GM18520 (cell line): ENCODE measurements at regions not wholly inside any gene's neighbourhood (a gene's known extent, or its start where the extent isn't known, plus 50 kb on each side); places are given as distances from the start of the nearest gene placed in this dataset.
"Not testable (repeated sequence)": the region's sequence is repeated elsewhere in the genome, so short reads cannot be mapped to it uniquely, and the experiment has no call there.

Experiments
- ATAC-seq: cut with Tn5 transposase; IDR thresholded peaks from one replicate; pipeline ENCODE4 v1.9.1; 2021; ENCODE audit not compliant: unreplicated experiment

DNA sequence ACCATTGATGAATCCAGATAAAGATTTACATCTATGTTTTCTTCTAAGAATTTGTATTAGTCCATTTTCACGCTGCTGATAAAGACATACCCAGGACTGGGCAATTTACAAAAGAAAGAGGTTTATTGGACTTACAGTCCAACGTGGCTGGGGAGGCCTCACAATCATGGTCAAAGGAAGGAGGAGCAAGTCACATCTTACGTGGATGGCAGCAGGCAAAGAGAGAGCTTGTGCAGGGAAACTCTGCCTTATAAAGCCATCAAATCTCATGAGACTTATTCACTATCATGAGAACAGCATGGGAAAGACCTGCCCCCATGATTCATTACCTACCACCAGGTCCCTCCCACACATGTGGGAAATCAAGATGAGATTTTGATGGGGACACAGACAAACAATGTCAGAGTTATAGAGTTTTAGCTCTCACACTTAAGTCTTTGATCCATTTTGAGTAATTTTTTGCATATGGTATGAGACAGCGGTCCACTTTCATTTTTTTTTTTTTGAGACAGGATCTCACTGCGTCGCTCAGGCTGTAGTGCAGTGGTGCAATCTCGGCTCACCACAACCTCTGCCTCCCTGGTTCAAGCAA lies 53.5 kb upstream of the JADE2 start:
- not testable (repeated sequence) for ATAC-seq

DNA sequence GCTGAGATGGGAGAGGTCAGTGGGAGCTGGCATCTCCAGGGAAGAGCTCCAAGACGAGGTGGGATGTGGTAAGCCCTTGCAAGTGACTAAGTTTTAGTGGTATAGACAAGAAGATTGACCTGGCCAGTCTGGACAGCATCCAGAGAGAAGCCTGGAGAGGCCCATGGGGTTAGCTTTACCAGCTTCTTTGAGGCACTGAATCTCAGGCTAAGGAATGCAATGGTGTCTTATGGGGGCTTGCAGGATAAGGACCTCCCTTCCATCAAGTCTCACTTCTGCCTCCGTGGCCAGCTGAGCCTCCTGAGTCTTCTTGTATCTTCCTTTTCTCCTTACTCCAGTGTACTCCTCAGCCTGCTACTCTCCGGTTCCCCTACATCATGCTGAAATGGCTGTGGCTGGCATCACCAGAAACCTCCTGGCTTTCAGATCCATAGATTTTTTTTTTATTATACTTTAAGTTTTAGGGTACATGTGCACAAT lies 56.5 kb upstream of the JADE2 start:
- no peak for ATAC-seq

DNA sequence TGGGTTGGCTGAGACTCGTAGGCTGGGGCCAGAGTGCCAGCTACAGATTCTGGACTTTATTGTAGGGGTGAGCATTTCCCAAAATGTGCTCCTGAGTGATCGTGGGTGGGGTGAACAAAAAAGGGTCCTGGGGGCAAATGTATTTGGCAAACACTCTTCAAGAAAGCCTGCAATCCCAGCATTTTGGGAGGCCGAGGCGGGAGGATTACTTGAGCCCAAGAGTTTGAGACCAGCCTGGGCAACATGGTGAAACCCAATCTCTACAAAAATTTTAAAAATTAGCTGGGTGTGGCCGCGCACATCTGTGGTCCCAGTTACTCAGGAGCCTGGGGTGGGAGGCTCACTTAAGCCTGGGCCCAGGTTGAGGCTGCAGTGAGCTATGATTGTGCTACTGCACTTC lies 55.5 kb upstream of the CDKN2AIPNL start:
- no peak for ATAC-seq

DNA sequence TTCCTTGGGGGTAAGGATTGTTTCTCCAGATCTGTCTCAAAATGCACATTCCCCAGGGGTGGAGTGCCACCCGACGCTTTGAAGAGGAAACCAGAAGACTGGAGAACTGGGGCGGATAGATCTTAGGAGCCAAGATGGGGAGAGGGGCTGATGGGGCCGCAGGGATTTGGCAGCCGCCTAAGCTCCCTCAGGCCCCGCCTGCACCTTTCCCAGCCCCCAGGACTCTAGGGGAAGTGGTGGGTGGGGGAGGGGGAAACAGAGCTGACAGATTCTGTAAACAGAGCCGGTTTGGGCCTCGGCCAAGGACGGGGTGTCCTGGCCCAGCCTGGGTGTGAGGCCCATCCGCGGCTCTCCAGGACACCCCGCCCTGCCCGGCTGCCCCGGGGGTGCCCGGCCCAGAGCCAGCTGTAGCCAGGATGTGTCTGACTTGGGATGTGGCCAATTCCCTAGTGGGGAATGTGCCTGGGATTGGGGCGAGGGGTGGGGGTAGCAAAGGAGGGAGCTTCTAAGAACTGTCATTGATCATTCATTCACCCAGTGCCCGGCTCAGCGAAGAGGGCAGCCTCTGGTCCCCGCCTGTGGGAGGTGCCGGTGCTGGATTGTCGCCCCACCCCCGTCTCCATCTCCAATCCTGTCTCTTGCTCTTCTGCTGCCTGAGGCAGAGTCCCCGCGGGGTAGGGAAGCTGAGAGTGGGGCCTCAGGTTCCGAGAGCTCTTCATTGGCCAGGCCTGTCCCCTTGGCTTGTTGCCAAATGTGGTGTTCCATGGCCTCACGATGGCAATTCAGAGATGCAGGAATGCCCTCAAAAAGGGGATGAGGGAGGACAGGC lies 54.8 kb upstream of the CDKN2AIPNL start:
- ATAC-seq: no peak

DNA sequence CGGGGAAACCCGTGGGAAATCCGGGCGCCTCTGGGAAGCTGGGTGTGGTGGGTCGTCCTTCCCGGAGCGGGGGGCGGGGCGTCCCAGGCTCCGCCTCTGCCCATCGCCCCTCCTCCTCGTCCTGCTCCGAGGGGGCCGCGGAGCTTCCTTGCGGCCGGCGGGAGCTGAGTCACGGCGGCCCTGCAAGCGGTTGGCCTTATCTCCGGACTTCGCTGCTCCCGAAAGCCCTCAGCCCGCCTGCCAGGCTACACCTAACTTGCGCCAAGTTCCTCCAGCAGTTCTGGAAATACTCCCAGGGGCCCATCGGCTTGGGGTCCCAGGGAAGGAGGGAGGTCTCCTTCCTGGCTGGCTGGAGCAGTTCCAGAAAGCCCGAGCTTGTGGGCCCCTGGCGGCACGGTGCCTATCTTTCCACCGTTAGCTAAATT lies 54.1 kb upstream of the CDKN2AIPNL start:
- peak; percentile 52 for ATAC-seq

DNA sequence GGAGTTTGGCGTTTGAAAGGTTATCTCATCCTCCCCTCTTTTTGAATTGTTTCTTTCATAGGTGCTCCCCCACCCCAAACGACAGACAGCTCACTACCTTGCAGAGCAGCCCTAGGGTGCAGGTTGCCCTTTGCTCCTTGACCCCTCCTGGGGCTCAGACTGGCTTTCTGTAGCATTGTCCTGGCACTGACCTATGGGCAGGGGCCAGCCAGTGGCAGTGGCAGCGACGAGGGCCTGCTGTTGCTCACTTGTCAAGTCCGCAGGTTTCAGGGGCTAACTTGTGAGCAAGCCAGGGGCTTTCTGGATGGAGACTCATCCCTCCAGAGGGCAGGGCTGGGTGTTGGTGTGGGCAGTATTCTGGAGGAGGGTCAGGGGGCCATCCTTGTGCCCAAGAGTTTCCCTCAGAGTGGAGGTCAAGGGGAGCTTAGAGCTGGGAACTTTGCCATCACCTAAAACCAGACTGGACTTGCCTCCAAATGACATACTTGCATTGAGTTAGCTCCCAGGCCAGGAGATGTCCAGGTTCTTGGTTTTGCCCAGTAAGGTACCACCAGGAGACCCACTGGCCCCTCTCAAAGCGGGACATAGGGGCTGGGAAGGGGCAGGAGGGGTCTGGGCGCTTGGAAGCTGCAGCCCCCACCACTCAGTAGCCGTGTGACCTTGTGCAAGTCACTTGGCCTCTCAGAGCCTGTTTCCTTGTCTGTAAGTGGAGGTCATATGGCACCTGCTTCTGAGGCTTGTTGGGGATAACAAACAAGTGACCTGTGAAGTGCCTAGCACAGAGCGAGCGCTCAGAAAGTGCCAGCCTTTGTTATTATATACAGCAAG lies 53.5 kb upstream of the CDKN2AIPNL start:
- ATAC-seq: no peak

DNA sequence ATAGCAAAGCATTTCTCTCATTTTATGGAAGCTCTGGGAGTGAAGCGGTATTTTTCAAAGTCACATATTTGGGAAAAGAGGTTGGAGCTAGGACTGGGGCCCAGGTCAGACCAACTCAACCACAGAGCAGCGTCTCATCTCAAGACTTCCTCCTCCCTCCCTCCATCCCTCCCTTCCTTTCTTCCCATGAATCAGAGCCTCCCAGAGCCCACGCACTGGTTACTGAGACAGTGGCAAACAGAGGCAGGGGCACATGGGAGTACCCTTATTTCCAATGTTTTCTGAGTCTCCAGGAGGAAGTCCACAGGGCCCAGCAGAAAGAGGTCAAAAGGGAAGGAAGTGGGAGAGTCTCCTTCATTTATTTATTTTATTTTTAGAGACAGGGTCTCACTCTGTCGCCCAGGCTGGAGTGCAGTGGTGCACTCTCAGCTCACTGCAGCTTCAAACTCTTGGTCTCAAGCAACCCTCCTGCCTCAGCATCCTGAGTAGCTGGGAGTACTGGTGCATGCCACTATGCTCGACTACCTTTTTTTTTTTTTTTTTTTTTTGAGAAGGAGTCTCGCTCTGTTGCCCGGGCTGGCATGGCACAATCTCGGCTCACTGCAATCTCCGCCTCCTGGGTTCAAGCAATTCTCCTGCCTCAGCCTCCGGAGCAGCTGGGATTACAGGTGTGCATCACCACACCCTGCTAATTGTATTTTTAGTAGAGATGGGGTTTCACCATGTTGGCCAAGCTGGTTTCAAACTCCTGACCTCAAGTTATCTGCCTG lies 52.5 kb upstream of the CDKN2AIPNL start:
- ATAC-seq: no peak

DNA sequence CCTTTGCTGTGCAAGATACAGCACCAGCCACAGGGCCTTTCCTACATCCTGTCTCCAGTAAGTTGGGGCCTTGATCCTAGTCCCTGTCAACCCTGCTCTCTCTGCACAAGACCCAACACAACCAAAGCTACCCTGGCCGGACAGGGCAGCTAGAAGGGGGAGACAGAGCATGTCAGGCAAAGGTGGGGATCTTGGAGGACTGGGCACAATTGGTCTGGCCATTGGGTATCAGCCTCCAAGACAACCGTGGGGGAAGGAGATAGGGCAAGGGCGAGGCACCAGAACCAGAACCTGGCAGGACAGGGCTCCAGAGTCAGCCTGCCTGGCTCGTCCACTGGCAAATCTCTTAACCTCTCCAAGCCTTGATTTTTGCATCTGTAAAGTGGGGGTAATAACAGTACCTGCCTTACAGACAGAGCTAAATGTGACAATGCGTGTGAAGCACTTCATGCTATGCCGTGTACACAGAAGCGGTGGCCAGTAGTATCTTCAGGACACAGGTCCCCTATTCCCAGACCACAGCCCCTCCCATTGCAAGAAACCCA lies 51.6 kb upstream of the CDKN2AIPNL start:
- ATAC-seq: no peak

DNA sequence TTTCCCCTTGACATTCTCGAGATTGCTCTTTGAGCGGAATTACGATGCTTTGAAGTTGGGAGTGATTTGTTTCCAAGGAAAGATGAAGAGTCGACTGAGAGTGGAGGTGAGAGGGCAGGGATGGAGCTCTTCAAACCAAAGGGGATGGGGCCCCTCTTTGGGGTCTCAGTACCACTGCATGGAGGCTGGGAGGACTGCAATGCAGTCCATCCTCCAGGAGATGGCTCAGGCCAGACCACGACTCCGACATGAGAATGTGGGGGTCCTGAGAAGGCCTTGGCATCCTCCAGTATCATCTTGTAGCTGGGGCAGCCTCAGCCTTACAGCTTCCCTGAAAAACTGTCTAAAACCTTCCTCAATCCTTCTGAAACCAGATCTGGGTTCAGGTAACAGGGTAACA lies 51.1 kb upstream of the CDKN2AIPNL start:
- ATAC-seq: no peak

DNA sequence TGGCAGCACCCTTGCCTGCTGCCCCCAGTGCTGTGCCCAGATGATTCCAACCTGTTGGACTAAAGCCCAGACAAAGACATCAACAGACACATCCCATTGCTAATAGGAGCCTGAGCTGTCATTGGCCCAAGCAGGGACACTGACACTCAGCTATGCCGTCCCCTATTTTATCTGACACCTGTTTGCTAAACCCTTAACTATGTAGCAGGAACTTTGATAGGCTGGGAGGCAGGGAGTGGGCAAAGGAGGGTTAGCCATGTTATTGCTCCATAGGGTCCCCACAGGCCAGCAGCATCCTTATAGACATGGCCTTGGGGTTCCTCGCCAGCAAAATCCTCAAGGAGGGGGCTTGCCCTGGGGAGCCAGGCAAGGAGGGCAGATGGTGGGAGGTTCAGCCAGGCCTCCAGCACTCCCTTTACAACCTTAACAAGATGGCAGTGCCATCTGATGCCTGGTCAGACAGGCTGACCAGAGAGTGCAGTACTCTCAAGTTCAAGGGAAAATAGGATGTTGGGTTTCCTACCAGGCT lies 50.4 kb upstream of the CDKN2AIPNL start:
- no peak for ATAC-seq
